Calu3 (cell line): ENCODE measurements at regions not wholly inside any gene's neighbourhood (a gene's known extent, or its start where the extent isn't known, plus 50 kb on each side); places are given as distances from the start of the nearest gene placed in this dataset.

ENCODE experiments used
- BruUV-seq: library from RNA; stranded (reverse); fragments of 400-500 nt; replicated peaks from 2 replicates; lab custom pipeline; 2021; lab: Mats Ljungman, UMichigan
- CTCF ChIA-PET: fragments of 300-600 bp; sonication (Branson Sonifier 250); formaldehyde crosslinking; loops from one replicate; lab custom pipeline; 2022; ENCODE audit warnings: antibody characterized with exemption; lab: Charles Lee
- DNase-seq: peaks from one replicate; pipeline ENCODE4 v3.0.0; 2022
- H3K27ac Mint-ChIP-seq: one replicate; pipeline ENCODE4 v1.8.0; 2022; ENCODE audit warnings: mixed read lengths; ENCODE audit not compliant: unreplicated experiment
- H3K27me3 Mint-ChIP-seq: one replicate; pipeline ENCODE4 v1.8.0; 2022; ENCODE audit warnings: mixed read lengths; ENCODE audit not compliant: unreplicated experiment
- H3K36me3 Mint-ChIP-seq: one replicate; pipeline ENCODE4 v1.8.0; 2022; ENCODE audit warnings: mild to moderate bottlenecking, moderate library complexity, mixed read lengths; ENCODE audit not compliant: insufficient read depth, unreplicated experiment
- H3K4me1 Mint-ChIP-seq: one replicate; pipeline ENCODE4 v1.8.0; 2022; ENCODE audit warnings: mild to moderate bottlenecking, low read depth, mixed read lengths; ENCODE audit not compliant: unreplicated experiment
- H3K4me3 Mint-ChIP-seq: one replicate; pipeline ENCODE4 v1.8.0; 2022; ENCODE audit warnings: mild to moderate bottlenecking, low read depth, moderate library complexity, mixed read lengths; ENCODE audit not compliant: unreplicated experiment
- H3K9me3 Mint-ChIP-seq: one replicate; pipeline ENCODE4 v1.8.0; 2022; ENCODE audit warnings: low read depth, mixed read lengths; ENCODE audit not compliant: unreplicated experiment
- CTCF ChIP-seq: fragments of 200-600 bp; IDR thresholded peaks from one replicate; pipeline ENCODE4 v1.8.0; 2022; ENCODE audit warnings: antibody characterized with exemption; ENCODE audit not compliant: unreplicated experiment
- intact Hi-C: fragments of 100-400 bp; cut with micrococcal nuclease; formaldehyde crosslinking; loops from one replicate; pipeline ENCODE4 v1.10.0; 2022; ENCODE audit not compliant: unreplicated experiment

- Mint-ChIP-seq H3K4me3 (no peak overlapping the region), H3K4me1 (no peaks in the 10 kb centered on the region), H3K27me3 (peaks cover 52% of the 10 kb centered on the region), H3K36me3 (no peaks in the 10 kb centered on the region), H3K9me3 (no peaks in the 10 kb centered on the region), H3K27ac (no peak overlapping the region)
- CTCF ChIA-PET: no interaction called here
- BruUV-seq: no TSS peak
- intact Hi-C loops: no loop called here
- DNase-seq: no peak
- no peak for TF ChIP-seq CTCF
Observed at GRCh38 chr22:20652582-20652981, 121.3 kb upstream of the SERPIND1 start.

GRCh38 chr22:20653012-20653794 is 120.7 kb upstream of the SERPIND1 start:
- no TSS peak for BruUV-seq
- CTCF ChIA-PET: no interaction called here
- no peak overlapping the region for H3K27ac Mint-ChIP-seq

DNA sequence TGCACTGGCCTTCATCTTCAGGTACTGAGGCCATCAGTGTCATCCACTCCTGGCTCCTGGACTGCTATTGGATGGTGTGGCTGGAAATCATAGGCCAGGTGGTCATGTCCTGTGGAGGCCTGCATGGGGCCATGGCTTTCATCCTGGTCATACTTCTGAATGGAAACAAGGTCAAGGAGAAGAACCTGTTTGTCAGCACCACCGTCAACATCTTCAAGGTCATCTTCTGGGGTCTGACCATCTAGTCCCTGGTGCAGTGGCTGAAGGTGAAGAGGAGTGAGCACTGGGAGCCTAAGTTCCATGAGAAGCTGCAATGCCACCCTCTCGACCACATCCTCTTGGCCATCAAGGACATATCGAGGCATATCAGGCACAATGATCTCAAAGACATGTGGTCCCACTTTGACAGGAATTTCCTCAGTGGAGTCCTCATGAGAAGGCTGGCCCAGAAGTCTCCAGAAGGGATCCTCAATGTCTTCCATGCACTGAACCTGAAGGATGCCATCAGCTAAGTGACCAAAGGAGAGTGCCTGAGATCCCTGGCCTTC is 120.0 kb upstream of the SERPIND1 start:
- no peaks in the 10 kb centered on the region for H3K36me3 Mint-ChIP-seq
- no peak overlapping the region for H3K4me3 Mint-ChIP-seq
- peaks cover 52% of the 10 kb centered on the region for H3K27me3 Mint-ChIP-seq
- no TSS peak for BruUV-seq
- no peaks in the 10 kb centered on the region for H3K4me1 Mint-ChIP-seq
- intact Hi-C loops: no loop called here
- no peak for TF ChIP-seq CTCF
- CTCF ChIA-PET: interaction anchor here (0.5 kb wide), 1 partner anchor 60 kb away, joined by 8 read pairs; no protein-coding TSS in a partner anchor
- H3K9me3 Mint-ChIP-seq: no peaks in the 10 kb centered on the region
- no peak for DNase-seq
- H3K27ac Mint-ChIP-seq: no peak overlapping the region

More at GRCh38 chr22:20653012-20653794, 120.7 kb upstream of the SERPIND1 start:
- TF ChIP-seq CTCF: no peak
- intact Hi-C loops: no loop called here
- Mint-ChIP-seq H3K36me3 (no peaks in the 10 kb centered on the region), H3K9me3 (no peaks in the 10 kb centered on the region), H3K27me3 (peaks cover 52% of the 10 kb centered on the region), H3K4me3 (no peak overlapping the region), H3K4me1 (no peaks in the 10 kb centered on the region)
- no peak for DNase-seq

DNA sequence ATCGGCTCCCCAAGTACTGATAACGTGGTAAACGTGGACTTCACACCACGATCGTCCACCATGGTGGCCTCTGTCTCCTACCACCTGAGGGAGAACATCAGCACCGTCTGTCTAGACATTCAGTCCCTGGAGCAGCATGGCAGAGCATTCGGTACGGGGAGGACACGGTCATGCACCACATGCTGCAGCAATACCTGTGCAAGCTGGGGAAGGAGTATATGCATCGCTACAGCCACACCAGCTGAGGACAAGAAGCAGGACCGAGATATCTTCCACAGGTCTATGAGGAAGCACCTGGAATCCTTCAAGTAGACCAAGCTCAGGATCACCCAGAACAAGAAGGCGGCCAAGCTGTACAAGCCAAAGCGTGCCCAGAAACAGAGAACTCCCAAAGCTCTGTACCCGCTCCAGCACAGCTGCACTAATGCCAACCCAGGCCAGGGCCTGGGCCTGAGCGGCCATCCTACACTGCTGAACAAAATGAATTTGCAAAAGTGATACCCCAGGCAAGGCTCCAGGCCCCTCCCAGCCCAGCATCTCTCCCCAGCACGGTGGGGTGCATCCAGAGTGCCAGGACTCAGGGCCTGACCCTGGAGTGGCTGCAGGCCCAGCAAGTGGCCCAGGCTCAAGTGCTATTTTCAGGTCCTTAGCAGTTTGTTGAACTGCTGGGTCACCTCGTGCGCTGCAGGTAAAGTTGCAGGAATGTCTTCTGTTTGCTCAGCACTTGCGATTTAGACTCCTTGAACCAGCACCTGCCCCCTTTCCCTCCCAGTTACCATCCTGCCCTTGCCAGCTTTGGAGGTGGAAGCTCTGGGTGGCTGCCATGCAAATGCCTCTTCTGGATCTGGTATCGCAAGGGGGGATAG is 119.3 kb upstream of the SERPIND1 start:
- Mint-ChIP-seq H3K27me3 (peaks cover 52% of the 10 kb centered on the region), H3K27ac (no peak overlapping the region), H3K4me3 (no peak overlapping the region), H3K36me3 (no peaks in the 10 kb centered on the region), H3K9me3 (no peaks in the 10 kb centered on the region), H3K4me1 (no peaks in the 10 kb centered on the region)
- CTCF ChIA-PET: interaction anchor here (0.5 kb wide), 1 partner anchor 61 kb away, joined by 8 read pairs; no protein-coding TSS in a partner anchor
- no peak for TF ChIP-seq CTCF
- no peak for DNase-seq
- BruUV-seq: no TSS peak
- intact Hi-C loops: no loop called here
